HK-2 (cell line): ENCODE measurements at regions not wholly inside any gene's neighbourhood (a gene's known extent, or its start where the extent isn't known, plus 50 kb on each side); places are given as distances from the start of the nearest gene placed in this dataset.

Source experiments
- DNase-seq: peaks from one replicate; pipeline ENCODE4 v3.0.0-alpha.2; 2018; ENCODE audit not compliant: unreplicated experiment

DNA sequence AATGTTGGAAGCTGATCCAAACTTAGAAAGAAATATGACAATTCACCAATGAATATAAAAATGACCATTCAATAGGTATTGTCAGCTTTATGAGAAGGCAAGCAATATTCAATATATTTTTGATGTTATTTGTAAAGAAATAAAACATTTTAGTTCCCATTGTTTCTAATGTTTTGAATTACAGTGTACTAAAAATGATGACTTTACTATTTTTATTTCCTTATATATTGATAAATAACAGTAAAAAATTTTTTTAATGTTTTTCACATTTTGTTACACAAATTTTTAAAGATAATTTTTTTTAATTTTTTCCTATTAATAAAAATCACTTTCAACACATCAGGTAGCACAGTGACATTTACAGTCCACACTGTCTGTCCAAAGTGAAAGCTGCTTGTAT is 565.5 kb upstream of the FAM241A start:
- no peak for DNase-seq

GRCh38 chr4:111595456-111595855 is 549.8 kb upstream of the FAM241A start:
- no peak for DNase-seq

DNA sequence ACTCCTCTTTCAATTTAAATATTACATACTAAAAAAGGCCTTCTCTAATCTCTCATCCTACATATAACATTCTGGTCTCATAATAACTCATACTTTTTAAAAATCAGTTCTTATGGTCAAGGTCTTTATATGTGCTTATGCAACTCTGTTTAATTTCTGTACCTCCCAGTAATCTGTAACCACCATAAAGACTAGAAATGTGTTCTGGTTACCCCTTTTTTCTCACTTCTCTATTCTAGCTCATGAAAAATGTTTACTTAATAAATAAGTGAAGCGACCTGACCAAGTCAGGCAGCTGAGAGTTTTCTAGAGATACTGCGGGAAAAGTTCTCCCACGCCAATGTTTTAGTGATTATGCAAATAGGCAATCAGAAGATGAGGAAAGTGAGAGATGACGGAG is 548.8 kb upstream of the FAM241A start:
- DNase-seq: no peak

DNA sequence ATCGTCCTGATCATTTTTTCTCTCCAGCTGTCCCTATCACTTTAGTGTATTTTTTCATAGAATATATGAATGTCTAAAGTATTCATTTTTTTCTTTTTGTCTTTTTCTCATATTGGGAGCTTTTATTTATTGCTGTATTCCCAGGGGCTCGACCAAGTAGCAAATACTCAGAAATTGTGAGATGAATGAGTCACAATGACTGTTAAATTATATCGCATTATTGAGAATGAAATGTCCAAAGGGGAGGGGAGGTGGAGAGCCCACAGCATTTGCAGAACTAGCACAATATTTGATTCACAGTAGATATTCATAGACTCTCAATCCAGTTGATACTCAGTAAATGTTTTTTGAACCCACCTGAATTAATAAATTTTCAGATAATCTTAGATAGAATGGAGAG is 543.6 kb upstream of the FAM241A start:
- DNase-seq: no peak

GRCh38 chr4:111602848-111603247 is 542.4 kb upstream of the FAM241A start:
- no peak for DNase-seq

DNA sequence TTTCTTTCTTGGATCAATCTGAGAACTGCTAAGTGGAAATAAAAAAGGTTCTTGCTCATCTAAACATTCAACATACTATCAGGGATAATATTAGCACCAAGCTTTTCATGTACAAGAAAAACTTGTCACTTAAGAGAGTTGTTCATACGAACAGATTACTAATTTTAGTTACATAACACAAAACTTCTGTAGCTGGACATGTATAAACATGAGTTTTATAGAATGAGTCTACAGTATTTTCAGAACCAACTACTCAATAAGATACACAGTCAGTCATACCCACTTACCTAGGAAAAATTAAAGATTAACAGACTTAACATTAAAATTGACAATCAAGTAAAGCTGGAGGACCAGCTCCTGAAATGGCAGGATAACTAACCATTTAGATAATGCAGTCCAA is 540.1 kb upstream of the FAM241A start:
- no peak for DNase-seq

GRCh38 chr4:111610681-111611080 is 534.6 kb upstream of the FAM241A start:
- no peak for DNase-seq

GRCh38 chr4:111618908-111619307 is 526.3 kb upstream of the FAM241A start:
- DNase-seq: no peak

- no peak for DNase-seq
Observed at GRCh38 chr4:111628437-111628836, 516.8 kb upstream of the FAM241A start.

GRCh38 chr4:111630705-111631104 is 514.5 kb upstream of the FAM241A start:
- DNase-seq: no peak

DNA sequence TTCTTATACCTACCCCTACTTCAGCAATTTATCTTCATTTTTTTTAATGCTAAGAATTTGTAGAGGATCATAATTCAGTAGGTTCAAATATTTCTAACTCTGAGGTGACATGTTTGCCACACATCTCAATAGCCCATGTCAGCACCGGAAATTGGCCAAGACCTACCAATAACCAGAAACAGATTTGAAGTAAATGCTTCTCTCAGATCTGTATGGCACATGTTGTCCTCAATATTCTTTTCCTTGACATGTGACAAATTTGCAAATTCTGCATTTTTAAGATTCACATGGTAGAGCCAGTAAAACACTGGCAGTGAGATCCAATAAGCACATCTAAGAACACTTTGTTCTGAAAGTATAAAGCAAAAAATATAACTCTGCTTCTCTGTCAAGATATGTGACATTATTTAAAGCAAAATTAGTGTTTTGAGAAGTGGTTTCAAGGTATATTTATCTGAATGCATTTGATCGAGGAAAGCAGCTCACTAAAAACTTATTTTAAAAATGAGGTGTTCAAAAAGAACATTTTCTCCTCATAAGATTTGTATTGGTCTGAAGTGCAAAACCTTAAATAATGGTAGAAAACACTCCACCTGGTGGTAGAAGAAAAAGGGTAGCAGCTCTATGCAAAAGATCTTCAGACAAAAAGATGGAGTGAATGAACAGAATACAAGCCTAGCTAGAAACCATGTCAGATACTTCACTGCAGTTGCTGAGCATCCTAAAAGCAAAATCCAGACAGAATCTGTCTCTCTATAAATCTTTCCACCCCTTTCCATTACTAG is 513.8 kb upstream of the FAM241A start:
- no peak for DNase-seq

DNA sequence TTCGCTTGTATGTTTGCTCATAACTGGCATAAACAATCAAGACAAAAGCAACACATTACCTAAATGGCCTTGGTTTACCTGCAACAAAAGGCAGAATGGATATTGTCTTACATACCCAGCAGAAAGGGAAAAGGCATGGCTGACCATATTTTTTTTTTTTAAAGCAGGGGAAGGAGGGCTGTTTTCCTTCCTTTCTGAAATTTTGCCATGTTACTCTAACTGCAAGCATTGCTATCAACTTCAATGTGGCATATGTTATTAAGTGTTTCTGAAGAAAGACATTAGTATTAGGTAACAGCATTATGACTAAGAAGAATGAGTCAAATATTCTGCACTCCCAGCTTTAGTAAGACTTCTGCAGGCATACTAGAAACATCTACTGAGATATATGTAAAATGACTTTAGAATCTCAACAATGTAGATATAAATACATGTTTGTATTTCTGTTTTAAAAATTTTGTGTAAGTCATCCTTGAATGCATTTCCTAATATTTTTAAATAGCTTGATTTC is 512.6 kb upstream of the FAM241A start:
- no peak for DNase-seq

- DNase-seq: no peak
Observed at GRCh38 chr4:111633663-111634266, 511.5 kb upstream of the FAM241A start.

GRCh38 chr4:111635646-111636045 is 509.6 kb upstream of the FAM241A start:
- DNase-seq: no peak

GRCh38 chr4:111636961-111637585 is 508.2 kb upstream of the FAM241A start:
- DNase-seq: no peak

GRCh38 chr4:111639120-111639690 is 506.0 kb upstream of the FAM241A start:
- DNase-seq: no peak

GRCh38 chr4:111639876-111640275 is 505.4 kb upstream of the FAM241A start:
- no peak for DNase-seq

- DNase-seq: peak; percentile 51
Observed at GRCh38 chr4:111641813-111642579, 503.3 kb upstream of the FAM241A start.

DNA sequence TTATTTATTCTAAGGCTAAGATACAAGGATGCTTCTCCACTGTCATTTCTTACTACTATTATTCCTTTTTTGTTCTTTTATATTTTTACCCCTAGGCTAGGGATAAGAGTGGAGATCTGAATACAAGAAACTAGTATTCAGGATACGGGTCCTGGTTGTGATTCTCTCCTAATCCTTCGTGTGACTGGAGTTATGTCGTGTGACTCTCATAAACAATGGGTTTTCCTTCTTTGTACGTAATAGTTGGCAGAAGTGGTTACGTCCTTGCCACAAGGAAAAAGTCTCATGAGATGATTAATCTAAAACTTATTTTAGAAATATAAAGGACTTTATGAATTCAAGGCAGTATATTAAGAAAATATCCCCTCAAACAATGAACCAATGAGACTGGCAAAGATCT is 497.2 kb upstream of the FAM241A start:
- no peak for DNase-seq

DNA sequence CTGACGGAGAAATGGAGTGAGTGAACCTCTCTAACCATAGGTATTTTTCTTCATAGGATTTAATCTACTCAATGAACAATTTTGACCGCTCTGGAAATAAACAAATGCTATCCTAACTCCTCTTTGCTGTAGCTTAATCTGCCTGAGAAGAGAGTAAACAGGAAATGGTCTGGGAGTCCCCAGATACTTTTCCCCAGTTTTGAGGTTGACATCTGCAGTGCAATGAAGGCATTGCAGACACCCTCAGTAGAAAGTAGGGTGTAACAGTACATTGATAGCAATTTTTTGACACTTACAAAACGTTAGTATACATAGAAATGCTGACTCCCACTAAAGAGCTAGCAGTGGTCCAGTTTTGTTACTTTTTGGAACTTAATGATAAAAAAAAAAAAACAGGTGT is 495.9 kb upstream of the FAM241A start:
- DNase-seq: no peak

DNA sequence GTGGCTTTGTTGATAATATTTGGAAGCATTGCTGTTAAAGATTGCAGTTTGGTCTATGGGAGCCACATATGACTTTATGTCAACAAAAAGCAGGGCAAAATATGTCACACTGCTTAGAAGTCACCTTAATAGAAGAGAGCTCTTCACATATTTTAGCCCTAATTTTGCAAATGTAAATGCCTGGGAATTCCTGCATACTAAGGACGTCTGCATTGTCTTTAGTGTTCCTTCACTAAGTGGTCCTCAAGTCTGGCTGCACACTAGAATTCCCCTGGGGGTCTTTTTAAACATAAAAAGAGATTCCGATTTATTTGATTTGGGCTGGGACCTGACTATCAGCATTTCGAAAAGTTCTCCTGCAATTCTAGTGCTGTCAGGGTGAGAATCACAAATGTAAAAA is 495.1 kb upstream of the FAM241A start:
- no peak for DNase-seq

- DNase-seq: no peak
Observed at GRCh38 chr4:111650674-111651086, 494.6 kb upstream of the FAM241A start.
